SU-DHL-6 (cell line): ENCODE measurements at regions not wholly inside any gene's neighbourhood (a gene's known extent, or its start where the extent isn't known, plus 50 kb on each side); places are given as distances from the start of the nearest gene placed in this dataset.

Experiments used
- CTCF ChIP-seq: fragments of 200-600 bp; sonication (generic); IDR thresholded peaks from one replicate; pipeline ENCODE4 v1.5.1; 2017; ENCODE audit warnings: antibody characterized with exemption, mild to moderate bottlenecking, low read length, moderate library complexity; ENCODE audit not compliant: insufficient read depth, poor library complexity, severe bottlenecking
- EZH2phosphoT487 ChIP-seq: fragments of 200-600 bp; sonication (generic), shearing (Covaris generic); conservative IDR thresholded peaks from 2 replicates; pipeline ENCODE4 v1.6.1; 2018; ENCODE audit warnings: mild to moderate bottlenecking, antibody characterized with exemption, low read length, moderate library complexity, mixed read lengths

GRCh38 chr1:165050246-165050645 is 306.3 kb downstream of the LMX1A start:
- TF ChIP-seq CTCF (no peak), EZH2phosphoT487 (no peak)
